ENCODE measurements at regions not wholly inside any gene's neighbourhood (a gene's known extent, or its start where the extent isn't known, plus 50 kb on each side); places are given as distances from the start of the nearest gene placed in this dataset.
"Not testable (repeated sequence)": the region's sequence is repeated elsewhere in the genome, so short reads cannot be mapped to it uniquely, and the experiment has no call there.

DNA sequence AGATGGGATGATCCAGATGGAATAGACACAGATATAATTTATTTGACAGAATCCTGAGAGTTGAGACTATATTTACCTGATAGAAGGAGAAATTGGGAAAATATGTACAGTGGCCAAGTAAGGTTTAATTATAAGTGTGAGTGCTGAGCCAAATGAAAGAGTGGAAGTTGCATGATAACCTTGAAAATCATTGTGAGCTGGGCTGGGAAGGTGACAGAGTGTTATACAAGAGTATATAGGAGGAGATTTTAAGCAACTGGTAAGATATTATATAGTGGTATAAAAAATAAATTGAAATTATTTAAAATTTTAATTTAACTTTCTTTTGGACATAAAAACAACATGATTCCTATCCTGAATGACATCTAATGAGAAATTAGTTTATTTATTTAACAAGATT lies 340.8 kb downstream of the NUP35 start:
- DNase-seq: no peak

DNA sequence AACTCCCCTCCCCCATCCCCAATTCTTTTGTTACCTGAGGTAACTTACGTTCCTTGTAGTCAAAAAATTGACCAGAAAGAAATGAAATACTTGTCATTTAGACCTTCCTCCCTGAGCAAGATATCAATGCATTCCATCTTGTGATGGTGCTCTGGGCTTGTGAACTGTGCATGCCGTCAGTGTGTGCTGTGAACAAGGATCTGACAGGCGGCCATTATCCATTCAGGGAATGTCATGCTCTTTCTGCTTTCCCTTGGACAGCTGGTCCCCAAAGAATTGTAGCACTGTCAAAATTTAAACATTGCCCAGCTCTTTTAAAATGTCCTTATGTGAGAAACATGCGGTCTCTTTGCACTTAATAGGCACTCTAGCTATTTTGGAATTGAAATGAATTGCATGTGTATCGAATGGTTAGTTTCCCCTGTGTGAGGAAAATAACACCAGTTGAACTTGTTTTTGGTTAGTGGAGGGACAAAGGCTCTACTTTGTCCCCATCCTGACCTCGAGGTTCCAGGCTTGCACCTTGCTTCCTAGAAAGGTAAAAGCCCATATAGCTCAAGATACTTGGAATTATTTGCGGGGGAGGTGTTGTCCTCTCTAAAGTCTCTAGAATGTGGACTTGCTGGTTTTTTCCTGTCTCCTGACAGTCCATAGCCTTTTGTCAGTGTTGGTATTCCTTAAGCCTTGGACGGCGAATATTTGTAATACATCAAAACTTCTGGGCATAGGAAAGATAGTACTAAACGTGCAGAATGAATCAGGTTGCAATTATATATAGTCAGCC lies 350.9 kb downstream of the NUP35 start:
- no peak for DNase-seq

DNA sequence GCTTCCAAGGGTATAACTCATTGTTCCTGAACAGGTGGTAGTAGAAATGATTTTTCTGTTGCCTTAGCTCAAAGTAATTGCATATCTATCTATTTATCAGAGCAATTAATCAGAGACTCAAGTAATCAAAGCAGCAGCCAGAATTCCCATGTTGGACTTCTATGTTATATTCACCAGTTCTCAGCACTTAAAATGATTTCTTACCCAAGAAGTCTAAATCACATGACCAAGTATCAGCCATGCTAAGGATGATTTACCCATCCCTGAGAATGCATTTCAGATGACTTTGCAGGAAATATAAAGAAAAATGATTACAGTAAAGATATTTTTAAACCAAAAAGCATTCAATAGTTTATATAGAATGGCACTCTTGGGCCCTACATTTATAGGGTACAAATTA lies 352.2 kb downstream of the NUP35 start:
- DNase-seq: no peak

DNA sequence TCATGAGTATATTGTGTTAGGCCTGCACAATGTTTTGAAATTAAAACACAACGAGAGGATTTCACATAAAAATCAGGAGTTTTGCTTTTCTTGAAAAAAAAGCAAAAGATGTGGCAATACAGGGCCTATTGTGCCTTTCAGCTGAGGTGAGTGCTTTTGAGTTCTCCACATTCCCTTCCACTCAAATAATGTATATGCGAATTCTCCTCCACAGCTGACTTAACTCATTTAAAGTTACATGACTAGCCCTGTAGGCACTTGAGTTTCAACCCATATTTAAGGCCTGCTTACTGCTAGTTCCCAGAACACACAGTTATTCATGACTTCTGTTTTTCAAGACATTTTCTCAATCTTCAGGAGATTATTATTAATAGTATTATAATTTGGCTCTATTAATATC lies 353.1 kb downstream of the NUP35 start:
- no peak for DNase-seq

DNA sequence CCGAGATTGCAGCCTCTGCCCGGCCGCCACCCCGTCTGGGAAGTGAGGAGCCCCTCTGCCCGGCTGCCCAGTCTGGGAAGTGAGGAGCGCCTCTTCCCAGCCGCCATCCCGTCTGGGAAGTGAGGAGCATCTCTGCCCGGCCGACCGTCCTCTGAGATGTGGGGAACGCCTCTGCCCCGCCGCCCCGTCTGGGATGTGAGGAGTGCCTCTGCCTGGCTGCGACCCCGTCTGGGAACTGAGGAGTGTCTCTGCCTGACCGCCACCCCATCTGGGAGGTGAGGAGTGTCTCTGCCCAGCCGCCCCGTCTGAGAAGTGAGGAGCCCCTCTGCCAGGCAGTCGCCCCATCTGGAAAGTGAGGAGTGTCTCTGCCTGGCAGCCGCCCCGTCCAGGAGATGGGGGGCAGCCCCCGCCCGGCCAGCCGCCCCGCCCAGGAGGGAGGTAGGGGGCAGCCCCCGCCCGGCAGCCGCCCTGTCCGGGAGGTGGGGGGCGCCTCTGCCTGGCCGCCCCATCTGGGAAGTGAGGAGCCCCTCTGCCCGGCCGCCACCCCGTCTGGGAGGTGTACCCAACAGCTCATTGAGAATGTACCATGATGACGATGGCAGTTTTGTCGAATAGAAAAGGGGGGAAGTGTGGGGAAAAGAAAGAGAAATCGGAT lies 354.8 kb downstream of the NUP35 start:
- not testable (repeated sequence) for DNase-seq

DNA sequence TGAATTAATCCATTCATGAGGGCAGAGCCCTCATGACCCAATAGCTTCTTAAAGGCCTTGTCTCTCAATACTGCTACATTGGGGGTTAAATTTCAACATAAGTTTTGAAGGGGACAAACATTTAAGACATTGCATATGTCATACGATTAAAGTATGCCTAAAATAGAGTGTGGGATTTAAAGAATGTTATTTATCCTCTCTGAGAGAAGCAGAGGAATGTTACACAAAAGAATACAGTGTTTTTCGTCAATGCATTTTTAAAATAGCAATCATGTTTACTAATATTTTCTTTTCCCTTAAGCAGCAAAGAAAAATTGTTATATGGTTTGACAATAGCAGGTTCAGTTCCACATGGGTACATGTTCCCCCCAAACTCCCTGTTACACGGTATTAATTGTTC lies 363.1 kb downstream of the NUP35 start:
- no peak for DNase-seq

DNA sequence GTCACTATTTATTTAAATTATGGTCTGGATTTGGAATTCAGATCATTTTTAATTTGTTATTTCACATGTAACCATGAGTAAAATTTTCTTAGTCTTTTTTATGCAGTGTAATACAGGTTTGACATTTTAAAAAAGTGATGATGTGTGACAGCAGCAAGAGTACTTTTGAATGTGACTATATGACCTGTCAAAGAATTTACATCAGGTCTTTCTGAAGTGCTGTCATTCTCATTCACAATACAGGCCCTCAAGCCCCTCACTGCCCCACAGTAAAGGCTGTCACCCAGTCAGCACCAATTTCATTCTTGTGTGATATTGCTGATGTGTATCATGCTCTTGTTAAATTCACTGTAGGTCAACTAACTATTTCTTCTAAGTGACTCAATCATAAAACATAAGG lies 364.2 kb downstream of the NUP35 start:
- no peak for DNase-seq

DNA sequence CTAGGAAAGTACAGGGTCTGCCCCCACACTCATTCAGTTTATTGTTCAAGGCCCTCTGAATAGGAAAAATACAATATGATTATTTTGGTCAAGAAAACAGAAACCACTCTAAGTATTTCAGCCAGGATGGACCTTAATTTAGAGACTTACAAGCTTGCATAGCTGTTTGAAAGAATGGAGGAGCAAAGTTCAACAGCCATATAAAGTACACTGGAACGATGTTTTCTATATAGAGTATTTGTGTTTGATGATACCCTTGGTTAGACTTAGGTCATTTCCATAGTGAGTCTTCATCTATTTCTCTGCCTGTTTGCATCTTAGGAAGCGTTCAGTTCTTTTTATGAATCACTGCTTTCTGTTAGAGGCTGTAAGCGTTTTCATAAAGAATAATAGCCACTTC lies 366.2 kb downstream of the NUP35 start:
- no peak for DNase-seq

DNA sequence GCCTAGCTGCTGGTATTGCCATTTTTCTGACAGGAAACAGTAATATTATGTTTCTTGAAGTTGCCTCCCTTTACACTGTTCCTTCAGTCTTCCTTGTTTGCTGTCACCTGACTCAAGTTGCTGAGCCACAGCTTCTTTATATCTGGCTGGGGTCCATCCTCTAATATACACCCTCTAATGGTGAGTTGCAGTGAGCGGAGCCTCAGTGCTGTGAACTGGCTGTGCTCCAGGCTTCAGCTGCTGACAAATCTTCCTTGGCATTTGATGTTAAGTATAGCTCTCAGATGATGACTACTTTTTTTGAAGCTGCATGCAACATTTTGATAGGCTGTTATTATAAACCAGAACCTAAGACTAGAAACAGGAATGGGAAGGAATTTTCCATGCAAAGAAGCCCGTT lies 366.7 kb downstream of the NUP35 start:
- no peak for DNase-seq

DNA sequence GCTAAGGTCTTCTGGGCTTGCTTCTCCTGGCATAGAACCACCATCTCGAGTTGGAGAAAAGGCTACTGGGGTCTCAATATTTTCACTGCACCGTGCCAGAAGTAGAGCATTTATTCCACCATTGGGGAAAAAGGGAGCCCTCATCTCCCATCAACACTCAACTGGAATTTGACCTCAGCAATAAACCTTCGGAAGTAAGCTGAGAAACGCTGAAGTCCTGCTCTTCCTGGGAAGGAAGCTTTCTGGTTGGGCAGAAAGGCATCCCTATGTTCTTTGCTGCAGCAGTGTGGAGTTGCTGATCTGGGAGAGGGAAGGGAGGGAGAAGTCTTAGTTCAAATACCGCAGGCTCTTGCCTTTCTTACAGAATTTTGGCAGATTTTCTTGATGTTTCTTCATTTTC lies 368.8 kb downstream of the NUP35 start:
- DNase-seq: no peak

DNA sequence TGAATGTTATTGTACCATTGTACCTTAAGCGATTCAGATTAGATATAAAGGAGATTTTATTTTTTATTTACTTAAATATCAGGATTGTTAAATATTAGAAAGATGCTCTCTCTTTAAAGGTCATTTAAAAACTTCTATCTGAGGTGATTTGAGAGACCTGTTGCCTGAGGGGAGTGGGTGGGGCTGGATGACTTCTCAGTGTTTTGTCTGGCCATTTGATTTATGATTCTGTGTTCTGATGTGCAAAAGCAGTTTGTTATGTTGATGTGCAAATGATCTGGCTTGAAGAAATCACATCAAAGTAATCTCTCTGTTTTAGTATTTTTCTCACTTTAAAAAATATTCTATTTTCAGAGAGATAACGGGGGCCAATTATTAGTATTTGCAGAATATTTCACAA lies 370.8 kb downstream of the NUP35 start:
- no peak for DNase-seq

DNA sequence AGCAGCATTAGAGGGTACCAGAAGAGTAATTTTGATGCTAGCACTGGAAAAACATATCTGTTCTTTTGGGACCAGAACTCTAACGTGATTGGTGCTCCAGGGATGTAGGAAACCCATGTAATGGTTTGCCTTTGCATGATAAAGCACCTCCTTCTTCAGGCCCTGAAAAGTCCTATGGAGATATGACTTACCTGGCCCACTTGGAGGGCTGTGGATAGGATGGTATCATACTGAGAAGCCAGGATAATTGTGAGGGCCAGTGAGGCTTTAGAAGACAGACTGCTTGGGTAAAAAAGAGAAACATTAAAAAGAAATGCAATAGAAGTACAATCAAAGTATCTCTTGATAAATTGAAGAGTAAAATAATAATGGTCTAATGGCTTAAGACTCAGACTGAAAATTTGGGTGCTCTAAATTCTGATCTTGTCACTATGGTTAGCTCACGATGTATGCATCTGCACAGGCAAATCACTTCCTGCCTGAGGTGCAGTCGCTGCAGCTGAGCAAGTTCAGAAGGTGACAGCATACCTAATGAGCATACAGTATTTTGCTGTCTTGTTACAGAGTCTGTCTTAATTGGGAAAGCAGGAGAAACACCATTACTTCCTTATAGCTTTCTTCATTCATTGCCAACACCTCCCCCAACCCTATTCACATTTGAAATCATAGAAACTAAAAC lies 371.5 kb downstream of the NUP35 start:
- no peak for DNase-seq

DNA sequence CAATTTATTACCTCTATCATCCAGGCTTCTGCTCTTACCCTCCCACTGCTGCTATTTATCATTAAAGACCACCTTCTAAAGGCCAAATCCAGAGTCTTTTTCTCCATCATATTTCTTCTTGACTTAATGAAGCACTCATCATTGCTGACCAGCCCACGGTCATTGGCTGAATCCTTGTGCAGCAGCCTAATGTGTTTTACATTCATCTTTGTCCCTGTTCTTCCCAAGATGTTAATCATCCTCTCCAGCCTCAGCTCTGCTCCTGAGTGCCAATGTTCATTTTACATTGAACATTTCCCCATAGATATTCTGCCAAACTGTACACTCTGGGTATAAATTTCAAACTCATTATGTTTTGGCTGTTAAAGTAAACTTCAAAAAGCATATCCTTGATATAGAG lies 373.6 kb downstream of the NUP35 start:
- no peak for DNase-seq

DNA sequence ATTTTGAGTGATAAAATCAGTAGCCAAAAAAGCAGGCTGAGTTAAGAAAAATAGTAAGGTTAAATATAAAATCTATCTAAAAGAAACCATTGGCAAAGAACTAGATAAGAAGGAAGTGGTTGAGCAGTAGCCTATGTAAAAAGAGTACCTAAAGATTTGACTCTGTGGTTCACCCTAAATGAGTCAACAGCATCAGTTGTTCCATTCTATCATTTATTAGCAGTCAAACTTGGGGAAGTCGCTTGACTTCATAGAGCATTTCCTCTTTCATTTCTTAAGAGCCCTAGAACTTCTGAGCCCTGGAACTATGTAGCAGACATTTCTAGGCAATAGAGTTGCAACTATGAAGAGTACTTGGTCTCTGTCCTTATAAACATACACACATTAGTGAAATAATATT lies 381.7 kb downstream of the NUP35 start:
- DNase-seq: no peak

DNA sequence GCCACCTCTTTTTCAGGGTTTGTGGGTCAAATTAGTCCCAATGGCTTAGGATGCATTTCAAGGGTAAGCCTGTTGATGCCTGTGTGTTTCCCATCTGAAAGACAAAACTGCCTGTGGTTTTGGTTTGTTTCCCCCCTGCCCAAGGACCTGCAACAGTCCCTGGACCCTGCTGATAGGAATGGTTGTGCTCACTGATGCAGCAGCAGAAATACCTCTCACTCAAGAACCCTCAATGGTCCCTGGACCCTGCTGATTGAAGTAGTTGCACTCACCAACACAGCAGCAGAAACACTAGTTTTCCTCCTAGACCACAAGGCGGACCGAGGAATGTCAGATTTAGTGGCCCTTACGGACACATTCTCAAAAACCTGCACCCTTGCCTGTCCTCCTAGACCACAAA lies 386.9 kb downstream of the NUP35 start:
- DNase-seq: no peak

DNA sequence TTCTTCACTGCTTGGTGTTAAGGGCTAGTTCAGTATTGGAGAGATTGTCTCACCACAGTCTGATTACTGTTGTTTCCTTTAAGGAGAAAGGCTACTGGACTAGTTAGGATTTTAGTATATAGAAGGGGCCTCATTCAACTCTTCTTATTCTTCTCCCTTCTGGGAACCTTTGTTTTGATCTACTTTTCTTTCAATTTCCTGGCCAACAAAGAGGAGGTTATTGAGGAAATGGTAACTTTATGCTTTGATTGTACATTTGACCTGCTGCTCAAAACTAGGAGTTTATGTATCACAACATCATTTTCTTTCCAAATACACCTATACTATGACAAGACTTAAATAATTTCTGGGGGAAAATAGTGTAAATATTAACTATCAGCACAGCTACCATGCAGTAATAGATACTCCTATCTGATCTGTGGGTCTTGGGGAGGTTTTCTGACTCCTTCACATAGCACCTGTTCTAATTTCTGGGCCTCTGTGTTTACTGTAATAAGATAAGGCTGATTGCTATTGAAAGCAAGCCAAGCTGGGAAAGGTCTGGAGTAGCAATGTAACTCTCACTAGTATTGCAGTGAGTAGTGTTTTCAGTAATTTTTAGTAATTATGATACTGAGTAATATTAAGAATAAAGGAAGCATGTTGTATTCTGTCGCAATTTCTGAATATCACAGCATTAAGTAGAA lies 395.3 kb downstream of the NUP35 start:
- DNase-seq: no peak

DNA sequence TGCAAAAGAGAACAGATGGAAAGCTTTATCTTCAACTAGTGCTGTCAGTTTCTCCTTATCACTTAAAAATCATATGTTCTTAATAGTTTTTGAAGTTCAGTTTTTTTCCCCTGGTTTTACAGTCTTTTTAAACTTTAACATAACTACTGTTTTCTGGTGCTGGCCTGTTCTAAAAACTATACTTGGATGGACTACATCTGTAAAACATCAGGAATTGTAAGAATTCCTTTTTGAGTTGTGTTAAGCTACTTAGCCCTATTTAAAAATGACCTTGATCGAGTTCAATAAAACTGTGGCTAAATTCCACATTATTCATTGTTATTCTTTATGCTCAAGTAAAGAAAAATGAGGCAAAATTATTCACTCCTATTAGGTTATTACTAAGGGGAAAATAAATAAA lies 397.7 kb downstream of the NUP35 start:
- no peak for DNase-seq

DNA sequence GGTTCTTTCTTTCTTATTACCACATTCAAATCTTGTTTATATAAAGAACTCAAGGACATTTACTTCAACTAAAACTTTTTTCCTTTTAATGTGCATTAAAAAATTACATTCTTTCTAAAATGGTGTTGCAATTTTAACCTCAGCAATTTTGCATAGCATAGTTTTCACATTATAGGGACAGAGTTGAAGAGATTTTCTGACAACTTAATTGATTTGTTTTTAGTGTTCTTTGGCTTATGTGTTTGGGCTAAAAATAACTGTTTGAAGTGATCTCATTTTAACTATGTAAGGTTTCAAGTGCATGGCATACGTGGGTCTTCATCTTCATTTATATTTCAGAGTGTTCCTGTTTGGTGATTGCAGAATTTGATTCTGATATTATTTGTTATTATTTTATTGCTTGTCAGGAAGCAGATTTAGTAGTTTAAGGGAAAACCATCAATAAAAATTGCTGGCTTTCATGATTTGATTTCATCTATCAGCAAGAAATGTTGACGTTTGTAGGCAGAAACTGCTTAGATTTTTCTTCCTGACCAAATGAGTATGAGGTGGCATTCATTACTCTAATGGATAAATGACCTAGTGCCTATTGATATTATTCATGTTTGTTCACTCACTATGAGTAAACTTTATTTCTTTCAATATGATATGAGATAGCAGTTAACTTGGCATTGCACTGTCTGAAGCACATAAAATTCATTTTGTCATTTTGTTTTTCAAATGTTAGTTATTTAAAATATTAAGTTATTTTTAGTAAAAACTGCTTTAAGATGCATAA lies 398.4 kb downstream of the NUP35 start:
- DNase-seq: no peak

DNA sequence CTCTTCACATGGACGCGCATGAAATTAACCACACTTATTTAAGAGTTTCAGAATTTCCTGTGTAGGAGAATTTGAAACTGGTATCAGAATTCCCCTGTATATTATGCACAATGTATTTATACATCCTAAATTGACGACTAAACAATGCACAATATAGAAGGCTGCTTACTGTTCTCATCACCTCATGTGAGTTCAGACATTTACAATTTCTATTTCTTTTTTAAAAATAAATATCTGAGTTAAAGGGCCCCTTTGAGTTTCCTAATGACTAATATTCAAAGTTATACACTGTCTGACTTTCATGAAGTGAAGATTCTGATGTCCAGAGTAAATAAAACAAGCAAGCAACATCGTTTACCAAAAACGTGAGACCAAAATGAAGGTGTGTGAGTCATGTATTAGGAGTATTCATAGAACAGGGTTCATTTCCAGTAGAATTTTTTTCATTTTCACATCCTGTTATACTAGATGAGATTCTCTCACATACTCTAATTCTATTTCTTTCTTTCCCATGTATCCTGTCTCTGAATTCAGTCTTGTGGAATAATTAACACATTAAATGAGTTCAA lies 406.2 kb downstream of the NUP35 start:
- DNase-seq: no peak

DNA sequence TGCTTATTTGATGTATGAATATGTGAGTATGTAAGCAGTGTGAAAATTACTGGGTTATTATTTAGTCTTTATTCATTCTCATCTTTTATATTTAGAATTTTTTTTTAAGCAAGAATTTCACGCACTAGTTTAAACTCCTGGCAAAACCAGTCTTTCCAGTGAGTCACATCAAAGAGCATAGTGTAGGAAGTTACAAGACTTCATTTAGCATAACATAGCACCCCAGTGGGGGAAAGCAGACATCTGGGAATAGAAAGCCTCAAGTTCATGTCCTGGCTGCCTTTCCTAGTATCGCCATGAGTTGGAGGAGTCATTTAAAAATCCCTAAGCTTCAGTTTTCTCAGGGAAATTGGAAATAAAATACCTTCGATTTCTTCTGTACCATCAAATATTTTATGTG lies 408.3 kb downstream of the NUP35 start:
- DNase-seq: no peak

DNA sequence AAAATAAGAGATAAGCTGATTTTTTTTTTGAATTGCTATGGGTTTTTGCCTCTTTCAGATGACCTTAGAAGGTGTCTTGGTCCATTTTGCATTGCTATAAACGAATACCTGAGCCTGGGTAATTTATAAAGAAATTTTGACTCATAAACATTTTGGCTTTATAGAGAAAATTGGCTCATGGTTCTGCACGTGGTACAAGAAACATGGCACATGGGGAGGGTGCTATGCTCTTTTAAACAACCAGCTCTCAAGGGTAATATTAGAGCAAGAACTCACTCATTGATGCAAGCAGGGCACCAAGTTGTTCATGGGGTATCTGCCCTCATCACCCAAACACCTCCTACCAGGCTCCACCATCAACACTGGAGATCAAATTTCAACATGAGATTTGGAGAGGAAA lies 408.8 kb downstream of the NUP35 start:
- no peak for DNase-seq

DNA sequence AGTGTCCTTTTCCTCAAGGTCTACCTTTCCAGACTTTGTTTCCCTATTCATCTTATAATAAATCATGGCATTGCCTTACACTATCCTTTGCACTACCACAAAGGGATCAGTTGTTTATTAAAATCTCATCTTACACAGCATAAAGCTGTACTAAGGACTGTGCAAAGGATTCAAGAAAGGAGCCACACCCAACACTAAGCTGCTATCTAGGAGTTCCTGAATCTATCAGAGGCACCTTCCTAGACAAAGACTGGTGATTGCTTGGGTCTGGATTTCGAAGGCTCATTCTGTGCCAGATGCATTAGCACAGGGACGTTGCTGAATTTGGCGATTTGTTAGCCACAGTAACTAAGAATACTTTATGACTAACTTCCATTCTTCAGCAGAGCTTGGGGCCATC lies 412.0 kb downstream of the NUP35 start:
- DNase-seq: no peak

DNA sequence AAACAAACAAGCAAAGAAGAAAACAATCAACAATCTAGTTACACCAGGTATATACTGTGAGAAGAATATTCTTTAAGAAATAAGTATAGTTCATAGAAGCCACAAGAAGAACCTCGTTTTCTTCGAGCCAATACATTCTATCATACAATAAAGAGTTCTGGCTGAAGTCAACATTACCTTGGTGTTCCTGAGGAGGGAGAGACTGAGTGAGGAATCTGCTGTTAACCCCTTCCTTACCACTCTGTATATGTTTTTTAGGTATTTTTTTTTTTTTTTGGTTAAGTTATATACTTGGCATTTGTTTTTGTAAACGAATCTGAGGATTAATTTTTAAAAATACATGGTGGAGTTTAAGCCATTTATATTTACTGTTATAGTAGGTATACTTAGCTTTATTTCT lies 412.5 kb downstream of the NUP35 start:
- no peak for DNase-seq
